ENCODE measurements at regions not wholly inside any gene's neighbourhood (a gene's known extent, or its start where the extent isn't known, plus 50 kb on each side); places are given as distances from the start of the nearest gene placed in this dataset.

DNA sequence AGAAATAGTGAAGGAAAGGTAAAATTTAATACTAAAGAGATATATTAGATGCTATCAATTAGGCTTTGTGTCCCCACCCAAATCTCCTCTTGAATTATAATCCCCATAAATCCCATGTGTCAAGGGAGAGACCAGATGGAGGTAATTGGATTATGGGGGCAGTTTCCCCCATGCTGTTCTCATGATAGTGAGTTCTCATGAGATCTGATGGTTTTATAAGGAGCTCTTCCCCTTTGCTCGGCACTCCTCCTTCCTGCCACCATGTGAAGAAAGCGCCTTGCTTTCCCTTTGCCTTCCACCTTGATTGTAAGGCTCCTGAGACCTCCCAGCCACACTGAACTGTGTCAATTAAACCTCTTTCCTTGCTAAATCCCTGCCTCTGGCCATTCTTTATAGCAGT lies 697.0 kb upstream of the RGMB start:
- no peak for ATAC-seq
- TF ChIP-seq ZNF565 (CRISPR knock-in tag; conservative IDR thresholded peaks at IDR 0.05; ENCODE audit: low read depth) = no peak
- no peak for TF ChIP-seq TCF4 (CRISPR knock-in tag; IDR thresholded peaks at IDR 0.05; ENCODE audit: borderline replicate concordance)
- no peak for TF ChIP-seq CSDC2 (CRISPR knock-in tag; IDR thresholded peaks at IDR 0.05)
- no peak for TF ChIP-seq ZFP3 (CRISPR knock-in tag; IDR thresholded peaks at IDR 0.05)
- TF ChIP-seq GLIS3 (CRISPR knock-in tag; IDR thresholded peaks at IDR 0.05) = no peak

DNA sequence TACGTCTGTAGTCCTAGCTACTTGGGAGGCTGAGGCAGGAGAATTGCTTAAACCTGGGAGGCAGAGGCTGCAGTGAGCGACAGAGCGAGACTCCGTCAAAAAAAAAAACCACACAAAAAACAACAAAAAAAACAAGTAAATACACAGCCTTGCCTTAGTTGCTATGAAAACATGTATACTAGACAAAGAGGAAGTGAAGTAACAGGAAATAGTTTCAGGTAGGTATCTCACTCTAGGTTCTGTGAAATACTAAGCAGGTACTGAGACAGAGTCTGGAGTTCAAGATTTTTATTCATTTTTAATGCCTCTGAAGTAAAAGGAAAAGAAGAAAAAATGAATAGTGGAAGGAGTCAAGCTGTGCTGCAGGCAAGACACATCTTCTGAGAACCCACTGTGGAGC lies 687.9 kb upstream of the RGMB start:
- TF ChIP-seq ZC3H10 (CRISPR knock-in tag; IDR thresholded peaks at IDR 0.05) (no peak), GLIS3 (CRISPR knock-in tag; IDR thresholded peaks at IDR 0.05) (no peak), TOX (CRISPR knock-in tag; IDR thresholded peaks at IDR 0.05; ENCODE audit: borderline replicate concordance) (no peak), ARNTL (CRISPR knock-in tag; IDR thresholded peaks at IDR 0.05; ENCODE audit: borderline replicate concordance, low read depth) (no peak), SNAI2 (CRISPR knock-in tag; IDR thresholded peaks at IDR 0.05) (no peak), PPARA (CRISPR knock-in tag; IDR thresholded peaks at IDR 0.05; ENCODE audit: borderline replicate concordance) (no peak), CSDC2 (CRISPR knock-in tag; IDR thresholded peaks at IDR 0.05) (no peak), ISL1 (CRISPR knock-in tag; IDR thresholded peaks at IDR 0.05) (no peak), ZFP3 (CRISPR knock-in tag; IDR thresholded peaks at IDR 0.05) (no peak), ZFP30 (CRISPR knock-in tag; IDR thresholded peaks at IDR 0.05) (no peak), ZNF70 (CRISPR knock-in tag; IDR thresholded peaks at IDR 0.05) (no peak), ZNF565 (CRISPR knock-in tag; conservative IDR thresholded peaks at IDR 0.05; ENCODE audit: low read depth) (no peak), ESRRG (CRISPR knock-in tag; IDR thresholded peaks at IDR 0.05) (no peak), BACH2 (CRISPR knock-in tag; IDR thresholded peaks at IDR 0.05; ENCODE audit: borderline replicate concordance) (no peak)
- TF ChIP-seq, protein P1, sequence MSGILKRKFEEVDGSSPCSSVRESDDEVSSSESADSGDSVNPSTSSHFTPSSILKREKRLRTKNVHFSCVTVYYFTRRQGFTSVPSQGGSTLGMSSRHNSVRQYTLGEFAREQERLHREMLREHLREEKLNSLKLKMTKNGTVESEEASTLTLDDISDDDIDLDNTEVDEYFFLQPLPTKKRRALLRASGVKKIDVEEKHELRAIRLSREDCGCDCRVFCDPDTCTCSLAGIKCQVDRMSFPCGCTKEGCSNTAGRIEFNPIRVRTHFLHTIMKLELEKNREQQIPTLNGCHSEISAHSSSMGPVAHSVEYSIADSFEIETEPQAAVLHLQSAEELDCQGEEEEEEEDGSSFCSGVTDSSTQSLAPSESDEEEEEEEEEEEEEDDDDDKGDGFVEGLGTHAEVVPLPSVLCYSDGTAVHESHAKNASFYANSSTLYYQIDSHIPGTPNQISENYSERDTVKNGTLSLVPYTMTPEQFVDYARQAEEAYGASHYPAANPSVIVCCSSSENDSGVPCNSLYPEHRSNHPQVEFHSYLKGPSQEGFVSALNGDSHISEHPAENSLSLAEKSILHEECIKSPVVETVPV (CRISPR knock-in tag; IDR thresholded peaks at IDR 0.05) = no peak
- TF ChIP-seq, protein P2, sequence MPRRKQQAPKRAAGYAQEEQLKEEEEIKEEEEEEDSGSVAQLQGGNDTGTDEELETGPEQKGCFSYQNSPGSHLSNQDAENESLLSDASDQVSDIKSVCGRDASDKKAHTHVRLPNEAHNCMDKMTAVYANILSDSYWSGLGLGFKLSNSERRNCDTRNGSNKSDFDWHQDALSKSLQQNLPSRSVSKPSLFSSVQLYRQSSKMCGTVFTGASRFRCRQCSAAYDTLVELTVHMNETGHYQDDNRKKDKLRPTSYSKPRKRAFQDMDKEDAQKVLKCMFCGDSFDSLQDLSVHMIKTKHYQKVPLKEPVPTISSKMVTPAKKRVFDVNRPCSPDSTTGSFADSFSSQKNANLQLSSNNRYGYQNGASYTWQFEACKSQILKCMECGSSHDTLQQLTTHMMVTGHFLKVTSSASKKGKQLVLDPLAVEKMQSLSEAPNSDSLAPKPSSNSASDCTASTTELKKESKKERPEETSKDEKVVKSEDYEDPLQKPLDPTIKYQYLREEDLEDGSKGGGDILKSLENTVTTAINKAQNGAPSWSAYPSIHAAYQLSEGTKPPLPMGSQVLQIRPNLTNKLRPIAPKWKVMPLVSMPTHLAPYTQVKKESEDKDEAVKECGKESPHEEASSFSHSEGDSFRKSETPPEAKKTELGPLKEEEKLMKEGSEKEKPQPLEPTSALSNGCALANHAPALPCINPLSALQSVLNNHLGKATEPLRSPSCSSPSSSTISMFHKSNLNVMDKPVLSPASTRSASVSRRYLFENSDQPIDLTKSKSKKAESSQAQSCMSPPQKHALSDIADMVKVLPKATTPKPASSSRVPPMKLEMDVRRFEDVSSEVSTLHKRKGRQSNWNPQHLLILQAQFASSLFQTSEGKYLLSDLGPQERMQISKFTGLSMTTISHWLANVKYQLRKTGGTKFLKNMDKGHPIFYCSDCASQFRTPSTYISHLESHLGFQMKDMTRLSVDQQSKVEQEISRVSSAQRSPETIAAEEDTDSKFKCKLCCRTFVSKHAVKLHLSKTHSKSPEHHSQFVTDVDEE (CRISPR knock-in tag; IDR thresholded peaks at IDR 0.05) = no peak
- TF ChIP-seq, protein P3, sequence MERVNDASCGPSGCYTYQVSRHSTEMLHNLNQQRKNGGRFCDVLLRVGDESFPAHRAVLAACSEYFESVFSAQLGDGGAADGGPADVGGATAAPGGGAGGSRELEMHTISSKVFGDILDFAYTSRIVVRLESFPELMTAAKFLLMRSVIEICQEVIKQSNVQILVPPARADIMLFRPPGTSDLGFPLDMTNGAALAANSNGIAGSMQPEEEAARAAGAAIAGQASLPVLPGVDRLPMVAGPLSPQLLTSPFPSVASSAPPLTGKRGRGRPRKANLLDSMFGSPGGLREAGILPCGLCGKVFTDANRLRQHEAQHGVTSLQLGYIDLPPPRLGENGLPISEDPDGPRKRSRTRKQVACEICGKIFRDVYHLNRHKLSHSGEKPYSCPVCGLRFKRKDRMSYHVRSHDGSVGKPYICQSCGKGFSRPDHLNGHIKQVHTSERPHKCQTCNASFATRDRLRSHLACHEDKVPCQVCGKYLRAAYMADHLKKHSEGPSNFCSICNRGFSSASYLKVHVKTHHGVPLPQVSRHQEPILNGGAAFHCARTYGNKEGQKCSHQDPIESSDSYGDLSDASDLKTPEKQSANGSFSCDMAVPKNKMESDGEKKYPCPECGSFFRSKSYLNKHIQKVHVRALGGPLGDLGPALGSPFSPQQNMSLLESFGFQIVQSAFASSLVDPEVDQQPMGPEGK (CRISPR knock-in tag; IDR thresholded peaks at IDR 0.05; ENCODE audit: borderline replicate concordance) = no peak
- TF ChIP-seq, protein P4, sequence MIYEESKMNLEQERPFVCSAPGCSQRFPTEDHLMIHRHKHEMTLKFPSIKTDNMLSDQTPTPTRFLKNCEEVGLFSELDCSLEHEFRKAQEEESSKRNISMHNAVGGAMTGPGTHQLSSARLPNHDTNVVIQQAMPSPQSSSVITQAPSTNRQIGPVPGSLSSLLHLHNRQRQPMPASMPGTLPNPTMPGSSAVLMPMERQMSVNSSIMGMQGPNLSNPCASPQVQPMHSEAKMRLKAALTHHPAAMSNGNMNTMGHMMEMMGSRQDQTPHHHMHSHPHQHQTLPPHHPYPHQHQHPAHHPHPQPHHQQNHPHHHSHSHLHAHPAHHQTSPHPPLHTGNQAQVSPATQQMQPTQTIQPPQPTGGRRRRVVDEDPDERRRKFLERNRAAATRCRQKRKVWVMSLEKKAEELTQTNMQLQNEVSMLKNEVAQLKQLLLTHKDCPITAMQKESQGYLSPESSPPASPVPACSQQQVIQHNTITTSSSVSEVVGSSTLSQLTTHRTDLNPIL (CRISPR knock-in tag; IDR thresholded peaks at IDR 0.05; ENCODE audit: low read depth) = no peak
- no peak for ATAC-seq

DNA sequence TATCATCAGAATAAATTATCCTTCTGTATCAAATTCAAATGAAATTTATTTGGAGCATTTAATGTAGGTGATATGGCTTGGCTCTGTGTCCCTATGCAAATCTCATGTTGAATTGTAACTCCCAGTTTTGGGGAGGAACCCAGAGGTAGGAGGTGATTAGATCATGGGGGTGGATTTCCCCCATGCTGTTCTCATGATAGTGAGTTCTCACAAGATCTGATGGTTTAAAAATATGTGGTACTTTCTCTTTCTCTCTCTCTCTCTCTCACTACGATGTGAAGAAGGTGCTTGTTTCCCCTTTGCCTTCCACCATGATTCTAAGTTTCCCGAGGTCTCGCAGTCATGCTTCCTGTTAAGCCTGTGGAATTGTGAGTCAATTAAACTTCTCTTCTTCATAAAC lies 678.4 kb upstream of the RGMB start:
- no peak for TF ChIP-seq TCF4 (CRISPR knock-in tag; IDR thresholded peaks at IDR 0.05; ENCODE audit: borderline replicate concordance)
- TF ChIP-seq ISL1 (CRISPR knock-in tag; IDR thresholded peaks at IDR 0.05) = no peak
- TF ChIP-seq ESRRG (CRISPR knock-in tag; IDR thresholded peaks at IDR 0.05) = no peak
- no peak for TF ChIP-seq ARNTL (CRISPR knock-in tag; IDR thresholded peaks at IDR 0.05; ENCODE audit: borderline replicate concordance, low read depth)
- TF ChIP-seq ZNF8 (CRISPR knock-in tag; IDR thresholded peaks at IDR 0.05) = no peak
- TF ChIP-seq GLIS3 (CRISPR knock-in tag; IDR thresholded peaks at IDR 0.05) = no peak
- no peak for TF ChIP-seq ZNF565 (CRISPR knock-in tag; conservative IDR thresholded peaks at IDR 0.05; ENCODE audit: low read depth)
- TF ChIP-seq, protein P1 (CRISPR knock-in tag; IDR thresholded peaks at IDR 0.05) = no peak
- TF ChIP-seq ZFP30 (CRISPR knock-in tag; IDR thresholded peaks at IDR 0.05) = no peak
- TF ChIP-seq, protein P5, sequence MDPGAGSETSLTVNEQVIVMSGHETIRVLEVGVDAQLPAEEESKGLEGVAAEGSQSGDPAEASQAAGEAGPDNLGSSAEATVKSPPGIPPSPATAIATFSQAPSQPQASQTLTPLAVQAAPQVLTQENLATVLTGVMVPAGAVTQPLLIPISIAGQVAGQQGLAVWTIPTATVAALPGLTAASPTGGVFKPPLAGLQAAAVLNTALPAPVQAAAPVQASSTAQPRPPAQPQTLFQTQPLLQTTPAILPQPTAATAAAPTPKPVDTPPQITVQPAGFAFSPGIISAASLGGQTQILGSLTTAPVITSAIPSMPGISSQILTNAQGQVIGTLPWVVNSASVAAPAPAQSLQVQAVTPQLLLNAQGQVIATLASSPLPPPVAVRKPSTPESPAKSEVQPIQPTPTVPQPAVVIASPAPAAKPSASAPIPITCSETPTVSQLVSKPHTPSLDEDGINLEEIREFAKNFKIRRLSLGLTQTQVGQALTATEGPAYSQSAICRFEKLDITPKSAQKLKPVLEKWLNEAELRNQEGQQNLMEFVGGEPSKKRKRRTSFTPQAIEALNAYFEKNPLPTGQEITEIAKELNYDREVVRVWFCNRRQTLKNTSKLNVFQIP (CRISPR knock-in tag; IDR thresholded peaks at IDR 0.05; ENCODE audit: borderline replicate concordance, low read depth) = no peak
- TF ChIP-seq, protein P4 (CRISPR knock-in tag; IDR thresholded peaks at IDR 0.05; ENCODE audit: low read depth) = no peak
- TF ChIP-seq SNAI2 (CRISPR knock-in tag; IDR thresholded peaks at IDR 0.05) = no peak
- no peak for TF ChIP-seq PPARA (CRISPR knock-in tag; IDR thresholded peaks at IDR 0.05; ENCODE audit: borderline replicate concordance)
- no peak for ATAC-seq
